ENCODE measurements at regions not wholly inside any gene's neighbourhood (a gene's known extent, or its start where the extent isn't known, plus 50 kb on each side); places are given as distances from the start of the nearest gene placed in this dataset.

GRCh38 chr13:83498481-83499190, 383.6 kb downstream of the SLITRK1 start:
- TF ChIP-seq CTCF (tag by site-specific recombination; IDR thresholded peaks at IDR 0.05) (no peak), ZNF639 (tag by site-specific recombination; IDR thresholded peaks at IDR 0.05) (no peak)
